RWPE2 (cell line): ENCODE measurements at regions not wholly inside any gene's neighbourhood (a gene's known extent, or its start where the extent isn't known, plus 50 kb on each side); places are given as distances from the start of the nearest gene placed in this dataset.
"Not testable (repeated sequence)": the region's sequence is repeated elsewhere in the genome, so short reads cannot be mapped to it uniquely, and the experiment has no call there.

Experiments
- ATAC-seq: fragments of 200-7000 bp; cut with Tn5 transposase; 3 replicates; pipeline ENCODE4 v1.9.1; 2021; ENCODE audit warnings: low read depth
- DNase-seq: peaks from one replicate; pipeline ENCODE4 v3.0.0-alpha.2; 2020; ENCODE audit warnings: low spot score
- H3K27ac ChIP-seq: fragments of 450-650 bp; 2 replicates; pipeline ENCODE4 v1.5.1; 2017; ENCODE audit warnings: mild to moderate bottlenecking; ENCODE audit not compliant: poor library complexity, severe bottlenecking
- H3K27me3 ChIP-seq: fragments of 250-450 bp; sonication (Bioruptor Pico); 2 replicates; pipeline ENCODE4 v1.5.1; 2021; ENCODE audit warnings: mild to moderate bottlenecking, moderate library complexity; ENCODE audit not compliant: insufficient read depth, poor library complexity, severe bottlenecking
- H3K36me3 ChIP-seq: fragments of 250-450 bp; sonication (Bioruptor Pico); 2 replicates; pipeline ENCODE4 v1.5.1; 2020; ENCODE audit warnings: low read depth, mild to moderate bottlenecking, moderate library complexity
- H3K4me1 ChIP-seq: fragments of 250-450 bp; sonication (Bioruptor Pico); 2 replicates; pipeline ENCODE4 v1.5.1; 2021; ENCODE audit warnings: mild to moderate bottlenecking, moderate library complexity; ENCODE audit not compliant: insufficient read depth, poor library complexity, severe bottlenecking
- H3K4me3 ChIP-seq: fragments of 250-450 bp; sonication (Bioruptor Pico); 2 replicates; pipeline ENCODE4 v1.5.1; 2021; ENCODE audit warnings: mild to moderate bottlenecking, moderate library complexity; ENCODE audit not compliant: severe bottlenecking
- H3K9me3 ChIP-seq: fragments of 250-450 bp; sonication (Bioruptor Pico); 2 replicates; pipeline ENCODE4 v1.5.1; 2021; ENCODE audit warnings: mild to moderate bottlenecking, moderate library complexity; ENCODE audit not compliant: severe bottlenecking
- CTCF ChIP-seq: fragments of 450-650 bp; IDR thresholded peaks from one replicate; pipeline ENCODE4 v1.5.1; 2017; ENCODE audit warnings: mild to moderate bottlenecking, moderate library complexity; ENCODE audit not compliant: poor library complexity, severe bottlenecking

GRCh38 chr14:101088395-101088667 is 184.8 kb upstream of the RTL1 start:
- Histone ChIP-seq H3K36me3 (no peaks in the 10 kb centered on the region), H3K27me3 (no peaks in the 10 kb centered on the region), H3K9me3 (no peaks in the 10 kb centered on the region), H3K27ac (no peak overlapping the region), H3K4me3 (no peak overlapping the region), H3K4me1 (peaks cover 5% of the 10 kb centered on the region)
- no peak for ATAC-seq
- TF ChIP-seq CTCF: no peak
- no peak for DNase-seq

GRCh38 chr14:101088714-101089113 is 185.2 kb upstream of the RTL1 start:
- Histone ChIP-seq H3K9me3 (no peaks in the 10 kb centered on the region), H3K4me1 (peaks cover 5% of the 10 kb centered on the region), H3K4me3 (no peak overlapping the region), H3K27ac (no peak overlapping the region), H3K27me3 (no peaks in the 10 kb centered on the region), H3K36me3 (no peaks in the 10 kb centered on the region)
- no peak for DNase-seq
- no peak for ATAC-seq
- no peak for TF ChIP-seq CTCF

- not testable (repeated sequence) for H3K4me3 ChIP-seq, H3K9me3 ChIP-seq, H3K4me1 ChIP-seq, DNase-seq, ATAC-seq, H3K27ac ChIP-seq, H3K36me3 ChIP-seq, H3K27me3 ChIP-seq
These were observed 187.0 kb upstream of the RTL1 start for GRCh38 chr14:101090478-101090877.

- no peak overlapping the region for H3K27ac ChIP-seq
- H3K4me1 ChIP-seq: peaks cover 5% of the 10 kb centered on the region
- ATAC-seq: no peak
- H3K36me3 ChIP-seq: no peaks in the 10 kb centered on the region
- H3K9me3 ChIP-seq: no peaks in the 10 kb centered on the region
- no peak overlapping the region for H3K4me3 ChIP-seq
- H3K27me3 ChIP-seq: no peaks in the 10 kb centered on the region
- no peak for DNase-seq
- no peak for TF ChIP-seq CTCF
These were observed 187.5 kb upstream of the RTL1 start for GRCh38 chr14:101090976-101091375.

- H3K27ac ChIP-seq, H3K4me3 ChIP-seq, ATAC-seq, H3K9me3 ChIP-seq, H3K4me1 ChIP-seq, H3K27me3 ChIP-seq, DNase-seq, H3K36me3 ChIP-seq: not testable (repeated sequence)
These were observed 191.4 kb upstream of the RTL1 start for GRCh38 chr14:101094916-101095315.

- Histone ChIP-seq H3K4me3 (no peak overlapping the region), H3K27me3 (no peaks in the 10 kb centered on the region), H3K27ac (no peak overlapping the region), H3K36me3 (no peaks in the 10 kb centered on the region), H3K9me3 (no peaks in the 10 kb centered on the region), H3K4me1 (no peaks in the 10 kb centered on the region)
- no peak for ATAC-seq
- no peak for TF ChIP-seq CTCF
- no peak for DNase-seq
These were observed 193.0 kb upstream of the RTL1 start for GRCh38 chr14:101096551-101096950.
